ENCODE measurements at regions not wholly inside any gene's neighbourhood (a gene's known extent, or its start where the extent isn't known, plus 50 kb on each side); places are given as distances from the start of the nearest gene placed in this dataset.

DNA sequence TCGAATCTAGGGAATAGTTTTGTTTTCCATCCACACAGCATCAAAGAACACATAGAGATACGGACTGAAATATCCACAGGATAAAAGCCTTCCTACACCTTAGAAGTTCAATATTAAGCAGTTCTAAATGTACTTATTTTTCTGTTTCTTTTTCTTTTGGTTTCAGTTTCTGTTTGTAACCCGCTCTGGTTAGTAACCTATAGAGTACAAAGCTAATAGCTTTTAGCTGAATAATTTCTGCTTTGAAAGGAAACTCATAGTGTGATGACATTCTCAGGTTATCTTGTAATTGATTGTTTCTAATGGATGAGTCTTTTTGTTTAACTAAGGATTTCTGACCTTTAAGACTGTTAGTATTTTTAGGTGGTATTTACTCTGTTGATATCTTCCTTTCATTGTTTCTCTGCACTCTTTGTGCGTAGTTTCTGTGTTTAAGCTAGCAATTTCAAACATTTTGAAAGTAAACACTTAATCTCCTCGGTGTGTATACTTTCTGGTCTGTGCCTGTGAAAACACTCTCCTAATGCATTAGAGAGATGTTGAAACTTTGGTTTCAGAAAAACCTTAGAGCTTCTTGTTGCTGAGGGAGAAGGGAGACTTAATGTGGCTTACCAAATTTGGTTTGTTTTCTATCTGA lies 385.5 kb downstream of the HDGFL1 start:
- no peak for DNase-seq (ENCODE audit: low read depth, low spot score)
- Histone ChIP-seq H3K4me1 (ENCODE audit: control insufficient read depth in 1 of 2, insufficient read depth in 2 of 2, low read length in 2 of 2) (no peaks in the 10 kb centered on the region), H3K9me3 (ENCODE audit: control insufficient read depth in 1 of 2, insufficient read depth in 1 of 2, low read depth in 1 of 2, low read length in 2 of 2) (no peaks in the 10 kb centered on the region; a peak in 1 of 4 replicates), H3K79me2 (ENCODE audit: insufficient read depth, low read length) (no peaks in the 10 kb centered on the region), H3K36me3 (ENCODE audit: control insufficient read depth in 1 of 2, insufficient read depth in 2 of 2, low read length in 2 of 2) (no peaks in the 10 kb centered on the region), H3K9ac (ENCODE audit: low read length) (no peak overlapping the region), H3K27me3 (ENCODE audit: insufficient read depth, low read length) (no peaks in the 10 kb centered on the region), H4K20me1 (ENCODE audit: insufficient read depth) (no peaks in the 10 kb centered on the region), H3K4me2 (ENCODE audit: low read length) (no peak overlapping the region), H3K4me3 (replicated peaks in 1 of 2; ENCODE audit: low read depth in 1 of 2, low read length in 2 of 2) (no peak overlapping the region), H2AFZ (ENCODE audit: low read depth, low read length, poor library complexity, severe bottlenecking) (no peak overlapping the region), H3K27ac (ENCODE audit: low read depth, low read length) (no peak overlapping the region), H3K9me2 (ENCODE audit: insufficient read depth) (no peaks in the 10 kb centered on the region)
- intact Hi-C loops (cut with micrococcal nuclease): no loop called here
- RAD21 ChIA-PET (ENCODE audit: low non-redundant PET in 1 of 2, low total read pairs in 2 of 2, uncharacterized antibody in 2 of 2, unreplicated experiment in 2 of 2): no interaction called here
- ATAC-seq: no peak
- POLR2A ChIA-PET: no interaction called here
- TF ChIP-seq ZFX (IDR thresholded peaks at IDR 0.05): no peak
- TF ChIP-seq ELF1 (IDR thresholded peaks at IDR 0.05; ENCODE audit: borderline replicate concordance, low read depth): no peak
- TF ChIP-seq EZH2phosphoT487 (IDR thresholded peaks at IDR 0.05; ENCODE audit: borderline replicate concordance): no peak
- TF ChIP-seq CEBPB (IDR thresholded peaks at IDR 0.05; ENCODE audit: low read depth): no peak
- no peak for TF ChIP-seq SRF (IDR thresholded peaks at IDR 0.05; ENCODE audit: low read depth)
- no peak for TF ChIP-seq EZH2 (IDR thresholded peaks at IDR 0.05)
- TF ChIP-seq YY1 (IDR thresholded peaks at IDR 0.05; ENCODE audit: extremely low read depth, insufficient replicate concordance, low read depth, low read length): no peak
- no peak for TF ChIP-seq POLR2AphosphoS5 (IDR thresholded peaks at IDR 0.05; ENCODE audit: low read depth, low read length)
- no peak for TF ChIP-seq TCF7L2 (IDR thresholded peaks at IDR 0.05; ENCODE audit: borderline replicate concordance, extremely low read depth, insufficient read depth, insufficient read length)
- TF ChIP-seq ZNF274 (IDR thresholded peaks at IDR 0.05; ENCODE audit: low read depth, low read length): no peak
- no peak for TF ChIP-seq SP1 (IDR thresholded peaks at IDR 0.05; ENCODE audit: low read depth)
- CTCF ChIA-PET: no interaction called here
- BruUV-seq (replicated peaks): no TSS peak
